ENCODE measurements at regions not wholly inside any gene's neighbourhood (a gene's known extent, or its start where the extent isn't known, plus 50 kb on each side); places are given as distances from the start of the nearest gene placed in this dataset.

- TF ChIP-seq USF1 (IDR thresholded peaks at IDR 0.05) (no peak), EGR1 (IDR thresholded peaks at IDR 0.05) (no peak), TAF1 (IDR thresholded peaks at IDR 0.05; ENCODE audit: low read depth) (no peak), YY1 (IDR thresholded peaks at IDR 0.05; ENCODE audit: low read depth) (no peak), NFIC (IDR thresholded peaks at IDR 0.05) (no peak), FOXM1 (IDR thresholded peaks at IDR 0.05; ENCODE audit: borderline replicate concordance, low read depth) (no peak)
Observed at GRCh38 chr5:154568589-154568988, 90.6 kb upstream of the HAND1 start.

GRCh38 chr5:154567155-154567554 is 89.1 kb upstream of the HAND1 start:
- TF ChIP-seq ZBTB7A (IDR thresholded peaks at IDR 0.05; ENCODE audit: low read depth), result no peak
- no peak for TF ChIP-seq EGR1 (IDR thresholded peaks at IDR 0.05)
- TF ChIP-seq RAD21 (IDR thresholded peaks at IDR 0.05; ENCODE audit: low read depth), result no peak
- no peak for TF ChIP-seq FOXM1 (IDR thresholded peaks at IDR 0.05; ENCODE audit: borderline replicate concordance, low read depth)
- no peak for TF ChIP-seq YY1 (IDR thresholded peaks at IDR 0.05; ENCODE audit: low read depth)
- no peak for TF ChIP-seq NFIC (IDR thresholded peaks at IDR 0.05)
- TF ChIP-seq EP300 (IDR thresholded peaks at IDR 0.05; ENCODE audit: borderline replicate concordance), result no peak
- no peak for TF ChIP-seq CREB1 (IDR thresholded peaks at IDR 0.05; ENCODE audit: low read depth)
- TF ChIP-seq MAX (IDR thresholded peaks at IDR 0.05), result no peak
- TF ChIP-seq TAF1 (IDR thresholded peaks at IDR 0.05; ENCODE audit: low read depth), result no peak
- TF ChIP-seq TEAD4 (IDR thresholded peaks at IDR 0.05), result no peak
- no peak for TF ChIP-seq TCF12 (IDR thresholded peaks at IDR 0.05; ENCODE audit: low read depth)
- no peak for TF ChIP-seq CEBPB (IDR thresholded peaks at IDR 0.05)
- no peak for TF ChIP-seq USF1 (IDR thresholded peaks at IDR 0.05)

- TF ChIP-seq YY1 (IDR thresholded peaks at IDR 0.05; ENCODE audit: low read depth) (no peak), CEBPB (IDR thresholded peaks at IDR 0.05) (no peak), CREB1 (IDR thresholded peaks at IDR 0.05; ENCODE audit: low read depth) (no peak), EGR1 (IDR thresholded peaks at IDR 0.05) (no peak), FOXM1 (IDR thresholded peaks at IDR 0.05; ENCODE audit: borderline replicate concordance, low read depth) (no peak), USF1 (IDR thresholded peaks at IDR 0.05) (no peak), ZBTB7A (IDR thresholded peaks at IDR 0.05; ENCODE audit: low read depth) (no peak), TCF12 (IDR thresholded peaks at IDR 0.05; ENCODE audit: low read depth) (no peak), REST (IDR thresholded peaks at IDR 0.05; ENCODE audit: low read depth) (no peak), TAF1 (IDR thresholded peaks at IDR 0.05; ENCODE audit: low read depth) (no peak), EP300 (IDR thresholded peaks at IDR 0.05; ENCODE audit: borderline replicate concordance) (no peak)
Observed at GRCh38 chr5:154566146-154566680, 88.2 kb upstream of the HAND1 start.

GRCh38 chr5:154565123-154565522 is 87.1 kb upstream of the HAND1 start:
- no peak for TF ChIP-seq FOXM1 (IDR thresholded peaks at IDR 0.05; ENCODE audit: borderline replicate concordance, low read depth)
- no peak for TF ChIP-seq NFIC (IDR thresholded peaks at IDR 0.05)
- TF ChIP-seq MAX (IDR thresholded peaks at IDR 0.05), result no peak
- no peak for TF ChIP-seq ZBTB7A (IDR thresholded peaks at IDR 0.05; ENCODE audit: low read depth)
- TF ChIP-seq TAF1 (IDR thresholded peaks at IDR 0.05; ENCODE audit: low read depth), result no peak
- TF ChIP-seq USF1 (IDR thresholded peaks at IDR 0.05), result no peak
- no peak for TF ChIP-seq REST (IDR thresholded peaks at IDR 0.05; ENCODE audit: low read depth)
- TF ChIP-seq TCF12 (IDR thresholded peaks at IDR 0.05; ENCODE audit: low read depth), result no peak
- TF ChIP-seq CEBPB (IDR thresholded peaks at IDR 0.05), result no peak
- no peak for TF ChIP-seq YY1 (IDR thresholded peaks at IDR 0.05; ENCODE audit: low read depth)
- TF ChIP-seq EP300 (IDR thresholded peaks at IDR 0.05; ENCODE audit: borderline replicate concordance), result no peak
- no peak for TF ChIP-seq EGR1 (IDR thresholded peaks at IDR 0.05)
- no peak for TF ChIP-seq TEAD4 (IDR thresholded peaks at IDR 0.05)
- TF ChIP-seq RAD21 (IDR thresholded peaks at IDR 0.05; ENCODE audit: low read depth), result no peak
- TF ChIP-seq CREB1 (IDR thresholded peaks at IDR 0.05; ENCODE audit: low read depth), result no peak
